CD4-positive, alpha-beta memory T cell (primary cell): ENCODE measurements at regions not wholly inside any gene's neighbourhood (a gene's known extent, or its start where the extent isn't known, plus 50 kb on each side); places are given as distances from the start of the nearest gene placed in this dataset.

Source experiments
- CTCF ChIA-PET: fragments of 350-600 bp; sonication (Branson Sonifier 250); formaldehyde crosslinking; loops from one replicate; lab custom pipeline; 2021; ENCODE audit warnings: inconsistent platforms; ENCODE audit not compliant: partially characterized antibody; lab: Charles Lee
- POLR2A ChIA-PET: fragments of 350-600 bp; sonication (Branson Sonifier 250); formaldehyde crosslinking; loops from one replicate; lab custom pipeline; 2021; ENCODE audit not compliant: partially characterized antibody; lab: Charles Lee
- DNase-seq, 5 donors: peaks; one replicate each; pipeline versions ENCODE4 v3.0.0 to v3.0.0-alpha.2; 2020 to 2022; ENCODE audit warnings: mixed read lengths in 1 of 5
- H3K27ac ChIP-seq: one replicate; pipeline ENCODE4 v1.7.0; 2013; ENCODE audit warnings: low read depth, low read length
- H3K27me3 ChIP-seq: 2 replicates; pipeline ENCODE4 v1.7.0; 2013; ENCODE audit warnings: mild to moderate bottlenecking, low read length, moderate library complexity; ENCODE audit not compliant: insufficient read depth
- H3K36me3 ChIP-seq: 2 replicates; pipeline ENCODE4 v1.7.0; 2013; ENCODE audit warnings: mild to moderate bottlenecking, low read length, moderate library complexity; ENCODE audit not compliant: insufficient read depth
- H3K4me1 ChIP-seq: 2 replicates; pipeline ENCODE4 v1.7.0; 2013; ENCODE audit warnings: mild to moderate bottlenecking, low read length, moderate library complexity; ENCODE audit not compliant: insufficient read depth
- H3K4me3 ChIP-seq, 2 donors: one replicate each; pipeline ENCODE4 v1.7.0; 2013; ENCODE audit warnings: low read length in 2 of 2, mild to moderate bottlenecking in 1 of 2
- H3K9me3 ChIP-seq, 2 donors: one replicate each; pipeline ENCODE4 v1.7.0; 2013; ENCODE audit warnings: low read length in 2 of 2, control low read depth in 1 of 2; ENCODE audit not compliant: control insufficient read depth in 1 of 2
- H3K27ac Mint-ChIP-seq, 7 donors: one replicate each; pipeline ENCODE4 v1.8.0; 2020 to 2021; ENCODE audit warnings: mixed read lengths in 7 of 7, mild to moderate bottlenecking in 6 of 7, inconsistent platforms in 3 of 7, moderate library complexity in 3 of 7
- H3K27me3 Mint-ChIP-seq, 2 donors: one replicate each; pipeline ENCODE4 v1.8.0; 2020 to 2021; ENCODE audit warnings: mixed read lengths in 2 of 2
- H3K36me3 Mint-ChIP-seq, 2 donors: one replicate each; pipeline ENCODE4 v1.8.0; 2020 to 2021; ENCODE audit warnings: mixed read lengths in 2 of 2, inconsistent platforms in 1 of 2, mild to moderate bottlenecking in 1 of 2
- H3K4me1 Mint-ChIP-seq, 4 donors: one replicate each; pipeline ENCODE4 v1.8.0; 2020 to 2021; ENCODE audit warnings: mixed read lengths in 4 of 4, mild to moderate bottlenecking in 1 of 4
- H3K4me3 Mint-ChIP-seq, 8 donors: one replicate each; pipeline ENCODE4 v1.8.0; 2020 to 2021; ENCODE audit warnings: mixed read lengths in 8 of 8, mild to moderate bottlenecking in 7 of 8, moderate library complexity in 6 of 8, inconsistent platforms in 3 of 8
- H3K9me3 Mint-ChIP-seq, 8 donors: one replicate each; pipeline ENCODE4 v1.8.0; 2020 to 2021; ENCODE audit warnings: mixed read lengths in 8 of 8, mild to moderate bottlenecking in 5 of 8, inconsistent platforms in 3 of 8, moderate library complexity in 1 of 8
- intact Hi-C: fragments of 100-400 bp; cut with micrococcal nuclease; formaldehyde crosslinking; loops from one replicate; pipeline ENCODE4 v1.15.1; 2023

DNA sequence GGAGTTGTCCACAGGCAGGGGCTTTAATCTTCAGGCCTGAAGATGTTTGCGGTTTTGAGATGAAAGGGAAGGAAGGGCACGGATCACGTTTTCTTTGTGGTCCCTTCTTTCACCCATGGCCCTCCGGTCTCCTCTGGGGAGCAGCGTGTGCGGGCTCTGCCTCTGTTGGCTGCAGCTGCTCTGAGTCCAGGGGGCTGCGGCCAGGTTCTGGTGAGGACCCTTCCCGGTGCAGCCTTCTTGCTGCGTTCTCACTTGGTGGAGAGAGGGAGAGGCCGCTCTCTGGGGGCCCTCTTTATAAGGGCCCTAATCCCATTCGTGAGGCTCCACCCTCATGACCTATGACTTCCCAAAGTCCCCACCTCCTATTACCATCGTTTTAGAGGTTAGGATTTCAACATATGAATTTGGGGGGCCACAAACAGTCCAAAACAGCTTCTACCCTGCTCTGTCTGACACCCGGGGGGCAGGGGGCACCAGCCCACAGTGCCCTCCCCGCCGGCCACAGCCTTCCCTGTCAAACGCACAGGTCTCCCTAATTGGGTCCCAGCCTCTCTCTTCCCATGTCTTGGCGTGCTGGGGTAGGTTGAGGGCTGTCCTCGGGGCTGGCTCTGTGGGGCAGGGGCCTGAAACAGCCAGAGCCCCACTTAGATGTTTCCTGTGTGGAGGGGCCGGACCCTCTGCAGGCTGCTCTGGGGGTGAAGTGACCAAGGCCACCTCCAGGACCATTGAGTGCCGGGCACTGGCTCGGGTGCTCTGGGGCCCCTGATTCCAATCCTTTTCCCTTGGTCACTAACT is 100.1 kb upstream of the C1orf174 start:
- intact Hi-C loops = no loop called here
- Mint-ChIP-seq H3K36me3 (no peaks in the 10 kb centered on the region), H3K27ac (no peak overlapping the region), H3K27me3 (peaks cover 17 to 21% of the 10 kb centered on the region in 2 donors), H3K4me1 (no peaks in the 10 kb centered on the region), H3K9me3 (peaks cover 0 to under 1% (median 0%) of the 10 kb centered on the region in 8 donors), H3K4me3 (no peak overlapping the region)
- Histone ChIP-seq H3K4me3 (no peak overlapping the region), H3K4me1 (no peaks in the 10 kb centered on the region), H3K36me3 (no peaks in the 10 kb centered on the region), H3K9me3 (no peaks in the 10 kb centered on the region), H3K27ac (no peak overlapping the region), H3K27me3 (no peaks in the 10 kb centered on the region)
- DNase-seq = no peak
- POLR2A ChIA-PET = no interaction called here
- CTCF ChIA-PET = no interaction called here

DNA sequence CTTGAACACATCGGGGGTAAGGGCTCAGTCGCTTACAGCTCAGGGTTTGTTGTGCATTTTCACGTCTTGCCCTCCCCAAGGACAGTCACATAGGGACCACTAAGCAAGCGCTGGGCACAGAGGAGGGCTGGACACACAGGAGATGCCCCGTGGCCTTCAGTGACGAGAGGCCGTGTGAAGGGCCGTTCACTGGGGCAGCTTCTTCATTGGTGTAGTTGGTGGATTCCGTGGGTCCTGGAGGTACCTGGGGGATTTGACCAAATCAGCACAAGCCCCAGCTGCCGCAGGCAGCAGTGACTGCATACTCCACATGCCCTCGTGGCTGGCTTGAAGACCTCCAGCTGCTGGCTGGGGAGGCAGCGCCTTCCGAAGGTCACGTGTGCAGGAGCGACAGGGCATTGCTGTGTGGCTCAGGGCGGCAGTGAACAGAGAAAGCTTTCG is 100.8 kb upstream of the C1orf174 start:
- Histone ChIP-seq H3K27ac (no peak overlapping the region), H3K36me3 (no peaks in the 10 kb centered on the region), H3K4me1 (no peaks in the 10 kb centered on the region), H3K9me3 (no peaks in the 10 kb centered on the region), H3K27me3 (no peaks in the 10 kb centered on the region), H3K4me3 (no peak overlapping the region)
- no peaks in the 10 kb centered on the region for H3K36me3 Mint-ChIP-seq
- DNase-seq = no peak
- H3K4me1 Mint-ChIP-seq = no peaks in the 10 kb centered on the region
- no peak overlapping the region for H3K27ac Mint-ChIP-seq
- CTCF ChIA-PET = no interaction called here
- H3K4me3 Mint-ChIP-seq = no peak overlapping the region
- intact Hi-C loops = no loop called here
- H3K27me3 Mint-ChIP-seq = peaks cover 15 to 21% of the 10 kb centered on the region in 2 donors
- POLR2A ChIA-PET = no interaction called here
- peaks cover 0 to 3% (median 0%) of the 10 kb centered on the region in 8 donors for H3K9me3 Mint-ChIP-seq

DNA sequence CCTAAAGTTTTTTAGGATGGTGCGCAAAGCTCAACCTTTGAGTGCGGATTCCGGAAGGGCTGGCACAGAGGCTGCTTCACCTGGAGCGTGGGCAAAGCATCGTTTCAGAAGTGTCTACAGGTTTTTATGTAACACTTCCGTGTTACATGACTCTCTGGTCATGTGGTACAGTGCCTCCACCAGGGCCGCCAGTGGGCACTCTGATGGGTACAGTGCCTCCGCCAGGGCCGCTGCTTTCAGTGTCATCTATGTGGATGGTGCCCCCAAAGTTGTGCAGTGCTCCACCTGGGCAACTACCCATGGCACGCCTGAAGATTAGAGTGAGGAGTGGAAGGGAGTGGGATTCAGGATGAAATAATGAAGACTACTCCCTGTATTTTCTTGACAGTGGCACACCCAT is 101.4 kb upstream of the C1orf174 start:
- no peak for DNase-seq
- no peaks in the 10 kb centered on the region for H3K36me3 ChIP-seq
- peaks cover 0 to 3% (median under 1%) of the 10 kb centered on the region in 8 donors for H3K9me3 Mint-ChIP-seq
- no peaks in the 10 kb centered on the region for H3K4me1 ChIP-seq
- no peaks in the 10 kb centered on the region for H3K36me3 Mint-ChIP-seq
- H3K4me3 Mint-ChIP-seq = no peak overlapping the region
- no peak overlapping the region for H3K4me3 ChIP-seq
- CTCF ChIA-PET = no interaction called here
- H3K4me1 Mint-ChIP-seq = no peaks in the 10 kb centered on the region
- POLR2A ChIA-PET = no interaction called here
- H3K27ac Mint-ChIP-seq = no peak overlapping the region
- intact Hi-C loops = no loop called here
- H3K27ac ChIP-seq = no peak overlapping the region
- H3K27me3 Mint-ChIP-seq = peaks cover 13 to 21% of the 10 kb centered on the region in 2 donors
- H3K9me3 ChIP-seq = no peaks in the 10 kb centered on the region
- no peaks in the 10 kb centered on the region for H3K27me3 ChIP-seq

DNA sequence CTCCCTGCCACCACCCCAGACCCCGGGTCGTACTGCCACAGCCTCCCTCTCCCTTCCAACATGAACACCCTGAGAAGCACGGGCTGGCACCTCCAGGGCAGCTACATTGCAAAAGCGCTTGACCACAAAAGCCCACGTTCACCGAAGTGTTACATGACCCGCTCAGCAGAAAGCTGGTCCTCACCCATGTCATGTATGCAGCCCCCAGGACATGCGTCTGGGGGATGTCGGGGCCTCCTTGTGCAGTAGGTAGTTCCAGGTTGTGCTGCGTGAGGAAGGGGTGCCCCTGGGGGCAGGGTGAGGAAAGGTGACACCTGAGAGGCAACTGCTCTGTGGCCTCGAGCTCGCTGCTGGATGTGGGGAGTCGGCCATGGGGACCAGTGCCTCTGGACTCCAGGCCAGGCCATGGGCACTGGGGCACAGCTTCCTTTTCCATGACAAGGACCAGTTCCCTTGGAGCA is 102.0 kb upstream of the C1orf174 start:
- H3K4me3 ChIP-seq = no peak overlapping the region
- CTCF ChIA-PET = no interaction called here
- H3K27ac ChIP-seq = no peak overlapping the region
- intact Hi-C loops = no loop called here
- no peak for DNase-seq
- no peaks in the 10 kb centered on the region for H3K9me3 ChIP-seq
- no peak overlapping the region for H3K4me3 Mint-ChIP-seq
- POLR2A ChIA-PET = no interaction called here
- H3K4me1 ChIP-seq = no peaks in the 10 kb centered on the region
- no peaks in the 10 kb centered on the region for H3K36me3 Mint-ChIP-seq
- H3K27me3 ChIP-seq = no peaks in the 10 kb centered on the region
- peaks cover 0 to 7% (median 4%) of the 10 kb centered on the region in 8 donors for H3K9me3 Mint-ChIP-seq
- no peaks in the 10 kb centered on the region for H3K36me3 ChIP-seq
- no peak overlapping the region for H3K27ac Mint-ChIP-seq
- peaks cover 10 to 14% of the 10 kb centered on the region in 2 donors for H3K27me3 Mint-ChIP-seq
- no peaks in the 10 kb centered on the region for H3K4me1 Mint-ChIP-seq

DNA sequence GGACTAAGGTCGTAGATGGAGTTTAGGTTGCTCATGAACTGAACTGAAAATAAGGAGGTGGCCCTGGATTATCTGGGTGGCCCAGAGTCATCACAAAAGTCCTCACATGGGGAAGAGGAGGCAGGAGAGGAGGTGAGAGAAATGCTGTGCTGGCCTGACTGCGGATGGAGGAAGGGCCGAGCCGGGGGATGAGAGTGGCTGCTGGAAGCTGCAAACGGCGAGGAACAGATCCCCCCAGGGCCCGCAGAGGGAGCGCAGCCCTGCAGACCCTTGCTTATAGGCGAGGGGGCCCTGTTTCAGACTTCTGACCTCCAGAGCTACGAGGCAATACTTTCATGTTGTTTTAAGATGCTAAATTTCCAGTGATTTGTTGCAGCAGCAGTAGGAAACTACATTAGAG is 102.7 kb upstream of the C1orf174 start:
- no peak overlapping the region for H3K27ac Mint-ChIP-seq
- DNase-seq = no peak
- H3K9me3 Mint-ChIP-seq = peaks cover 0 to 10% (median 8%) of the 10 kb centered on the region in 8 donors
- Histone ChIP-seq H3K4me1 (no peaks in the 10 kb centered on the region), H3K36me3 (no peaks in the 10 kb centered on the region), H3K27me3 (no peaks in the 10 kb centered on the region), H3K4me3 (no peak overlapping the region), H3K27ac (no peak overlapping the region), H3K9me3 (no peaks in the 10 kb centered on the region)
- no peak overlapping the region for H3K4me3 Mint-ChIP-seq
- H3K4me1 Mint-ChIP-seq = no peaks in the 10 kb centered on the region
- intact Hi-C loops = no loop called here
- POLR2A ChIA-PET = no interaction called here
- peaks cover 9 to 11% of the 10 kb centered on the region in 2 donors for H3K27me3 Mint-ChIP-seq
- no peaks in the 10 kb centered on the region for H3K36me3 Mint-ChIP-seq
- CTCF ChIA-PET = no interaction called here

DNA sequence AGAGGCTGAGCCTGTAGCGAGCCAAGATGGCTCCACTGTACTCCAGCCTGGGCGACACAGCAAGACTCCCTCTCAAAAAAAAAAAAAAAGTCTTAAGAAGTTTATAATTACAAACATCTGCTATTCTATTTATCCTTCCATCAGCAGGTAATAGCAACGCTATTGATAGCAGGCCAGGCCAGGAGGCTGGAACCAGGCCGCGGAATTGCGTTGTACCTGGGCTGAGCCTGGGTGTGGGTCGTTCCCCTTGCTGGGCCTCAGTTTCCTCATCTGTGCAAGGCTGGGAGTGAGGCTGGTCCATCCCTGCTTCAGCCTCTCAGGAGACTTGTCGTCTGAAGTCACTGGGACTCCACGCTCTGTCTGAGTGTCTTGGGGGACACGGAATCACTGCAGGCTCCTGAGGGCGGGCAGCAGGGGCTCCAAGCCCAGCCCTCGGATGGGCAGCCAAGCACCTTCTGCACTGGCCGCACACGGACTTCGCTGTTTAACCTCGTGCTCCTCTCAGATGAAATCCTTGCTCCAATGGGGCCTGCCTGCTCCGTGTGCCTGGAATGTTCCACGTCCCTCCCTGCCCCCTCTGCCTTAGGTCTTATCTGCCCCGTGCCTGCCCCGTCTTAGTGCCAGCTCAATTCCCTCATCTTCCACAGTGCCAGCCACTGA is 103.9 kb upstream of the C1orf174 start:
- intact Hi-C loops = no loop called here
- Histone ChIP-seq H3K4me3 (no peak overlapping the region), H3K9me3 (no peaks in the 10 kb centered on the region), H3K27ac (no peak overlapping the region), H3K27me3 (no peaks in the 10 kb centered on the region), H3K36me3 (no peaks in the 10 kb centered on the region), H3K4me1 (no peaks in the 10 kb centered on the region)
- ChIA-PET POLR2A (no interaction called here), CTCF (no interaction called here)
- DNase-seq = no peak
- no peak overlapping the region for H3K27ac Mint-ChIP-seq
- no peak overlapping the region for H3K4me3 Mint-ChIP-seq
- H3K36me3 Mint-ChIP-seq = no peaks in the 10 kb centered on the region
- H3K9me3 Mint-ChIP-seq = peaks cover 2 to 16% (median 8%) of the 10 kb centered on the region in 8 donors
- peaks cover 6 to 7% of the 10 kb centered on the region in 2 donors for H3K27me3 Mint-ChIP-seq
- H3K4me1 Mint-ChIP-seq = no peaks in the 10 kb centered on the region

DNA sequence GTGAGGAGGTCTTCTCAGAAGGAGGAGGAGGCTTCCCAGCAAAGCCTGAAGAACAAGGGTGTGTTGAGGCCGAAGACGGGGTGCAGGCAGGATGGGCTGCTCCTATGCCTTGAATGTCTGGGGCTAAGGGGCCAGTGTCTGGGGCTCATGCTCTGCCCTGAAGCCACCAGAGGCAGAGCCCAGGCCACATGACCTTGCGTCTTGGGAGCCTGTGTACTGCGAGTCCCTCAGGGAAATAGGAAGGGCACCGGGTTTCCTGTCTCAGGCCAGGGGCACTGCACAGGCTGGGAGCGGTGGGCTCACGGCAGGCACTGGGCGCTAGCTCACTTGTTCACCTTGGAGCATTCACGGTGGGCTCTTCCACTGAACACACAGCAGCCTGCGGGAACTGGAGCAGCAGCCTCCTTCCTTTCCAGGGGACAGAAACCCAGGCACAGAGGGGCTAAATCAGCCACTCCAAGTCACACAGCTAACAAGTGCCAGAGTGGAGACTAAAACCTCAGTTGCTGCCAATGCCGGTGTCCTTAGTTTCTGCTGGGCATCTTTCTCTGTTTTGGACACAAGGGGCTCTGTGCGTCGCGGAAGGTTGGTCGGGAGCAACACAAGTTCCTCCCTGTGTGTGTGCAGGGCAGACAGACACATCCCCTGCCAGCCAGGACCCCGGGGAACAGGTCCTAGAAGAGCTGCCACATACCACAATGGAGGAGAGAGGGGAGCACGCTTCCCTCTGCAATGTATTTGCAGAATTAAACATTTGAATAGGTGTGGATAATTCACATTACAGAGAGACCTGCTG is 104.8 kb upstream of the C1orf174 start:
- peaks cover 2 to 16% (median 8%) of the 10 kb centered on the region in 8 donors for H3K9me3 Mint-ChIP-seq

More for the DNA sequence above, 104.8 kb upstream of the C1orf174 start:
- no peak for DNase-seq
- Histone ChIP-seq H3K4me3 (no peak overlapping the region), H3K9me3 (no peaks in the 10 kb centered on the region), H3K27me3 (no peaks in the 10 kb centered on the region), H3K27ac (no peak overlapping the region), H3K4me1 (no peaks in the 10 kb centered on the region), H3K36me3 (no peaks in the 10 kb centered on the region)
- no peak overlapping the region for H3K4me3 Mint-ChIP-seq
- CTCF ChIA-PET = no interaction called here
- peaks cover 6 to 7% of the 10 kb centered on the region in 2 donors for H3K27me3 Mint-ChIP-seq
- no peak overlapping the region for H3K27ac Mint-ChIP-seq
- POLR2A ChIA-PET = no interaction called here
- no peaks in the 10 kb centered on the region for H3K4me1 Mint-ChIP-seq
- intact Hi-C loops = no loop called here
- H3K36me3 Mint-ChIP-seq = no peaks in the 10 kb centered on the region
